HEK293 (cell line): ENCODE measurements at regions not wholly inside any gene's neighbourhood (a gene's known extent, or its start where the extent isn't known, plus 50 kb on each side); places are given as distances from the start of the nearest gene placed in this dataset.

Experiments used
- HOXA7 ChIP-seq: sonication (generic); formaldehyde crosslinking; IDR thresholded peaks from 2 replicates; pipeline ENCODE4 v1.8.1; 2022; ENCODE audit warnings: missing genetic modification reagents, borderline replicate concordance
- HOXC10 ChIP-seq: sonication (generic); formaldehyde crosslinking; IDR thresholded peaks from 2 replicates; pipeline ENCODE4 v1.8.1; 2023; ENCODE audit warnings: mild to moderate bottlenecking, missing genetic modification reagents
- IKZF3 ChIP-seq: fragments of 450-650 bp; IDR thresholded peaks from 2 replicates; pipeline ENCODE4 v1.5.0; 2018; ENCODE audit warnings: missing biosample characterization, mild to moderate bottlenecking, missing genetic modification characterization, moderate library complexity
- KLF10 ChIP-seq: fragments of 450-650 bp; IDR thresholded peaks from 2 replicates; pipeline ENCODE4 v1.5.1; 2018; ENCODE audit warnings: missing biosample characterization, mild to moderate bottlenecking, missing genetic modification characterization
- MYNN ChIP-seq: fragments of 450-650 bp; formaldehyde crosslinking; IDR thresholded peaks from 2 replicates; pipeline ENCODE4 v1.5.1; 2016; ENCODE audit warnings: missing biosample characterization, missing genetic modification characterization, borderline replicate concordance
- TCF7L2 ChIP-seq: IDR thresholded peaks from 2 replicates; pipeline ENCODE4 v1.6.1; 2011; ENCODE audit warnings: low read depth, mild to moderate bottlenecking, inconsistent platforms, low read length, moderate library complexity, borderline replicate concordance
- ZNF112 ChIP-seq: fragments of 450-650 bp; formaldehyde crosslinking; IDR thresholded peaks from 2 replicates; pipeline ENCODE4 v1.5.0; 2017; ENCODE audit warnings: missing biosample characterization, missing genetic modification characterization
- ZNF148 ChIP-seq: fragments of 450-650 bp; formaldehyde crosslinking; IDR thresholded peaks from 2 replicates; pipeline ENCODE4 v1.5.0; 2017; ENCODE audit warnings: missing biosample characterization, missing genetic modification characterization, borderline replicate concordance
- ZNF350 ChIP-seq: fragments of 450-650 bp; formaldehyde crosslinking; IDR thresholded peaks from 2 replicates; pipeline ENCODE4 v1.5.0; 2017; ENCODE audit warnings: missing biosample characterization, mild to moderate bottlenecking, missing genetic modification characterization
- ZNF76 ChIP-seq: fragments of 450-650 bp; formaldehyde crosslinking; IDR thresholded peaks from 2 replicates; pipeline ENCODE4; 2016; ENCODE audit warnings: low read depth, missing biosample characterization, missing genetic modification characterization, borderline replicate concordance
- ZNF785 ChIP-seq: fragments of 450-650 bp; formaldehyde crosslinking; IDR thresholded peaks from 2 replicates; pipeline ENCODE4 v1.5.1; 2016; ENCODE audit warnings: missing biosample characterization, missing genetic modification characterization
- TF ChIP-seq, protein P1 (sequence below): fragments of 450-650 bp; formaldehyde crosslinking; IDR thresholded peaks from 2 replicates; pipeline ENCODE4 v1.5.1; 2016; ENCODE audit warnings: missing biosample characterization, missing genetic modification characterization
- TF ChIP-seq, protein P2 (sequence below): fragments of 450-650 bp; formaldehyde crosslinking; IDR thresholded peaks from 2 replicates; pipeline ENCODE4 v1.5.1; 2016; ENCODE audit warnings: missing biosample characterization, missing genetic modification characterization, low read depth

DNA sequence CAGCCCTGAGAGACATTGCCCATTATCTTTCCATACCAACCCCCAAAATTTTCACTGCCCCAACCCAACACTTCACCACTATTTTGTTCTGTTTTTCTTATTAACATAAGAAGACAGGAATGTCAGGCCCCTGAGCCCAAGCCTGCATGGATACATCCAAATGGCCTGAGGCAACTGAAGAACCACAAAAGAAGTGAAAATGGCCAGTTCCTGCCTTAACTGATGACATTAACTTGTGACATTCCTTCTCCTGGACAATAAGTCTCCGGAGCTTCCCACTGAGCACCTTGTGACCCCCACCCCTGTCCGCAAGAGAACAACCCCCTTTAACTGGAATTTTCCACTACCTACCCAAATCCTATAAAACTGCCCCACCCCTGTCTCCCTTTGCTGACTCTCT, 1076.4 kb upstream of the GHITM start:
- TF ChIP-seq MYNN (tag by site-specific recombination) (no peak), IKZF3 (tag by site-specific recombination) (no peak), KLF10 (no peak), ZNF350 (tag by site-specific recombination) (no peak), ZNF148 (tag by site-specific recombination) (no peak), HOXA7 (CRISPR knock-in tag) (no peak), ZNF785 (tag by site-specific recombination) (no peak), TCF7L2 (no peak), ZNF76 (tag by site-specific recombination) (no peak), ZNF112 (tag by site-specific recombination) (no peak), HOXC10 (no peak)
- TF ChIP-seq, protein P1, sequence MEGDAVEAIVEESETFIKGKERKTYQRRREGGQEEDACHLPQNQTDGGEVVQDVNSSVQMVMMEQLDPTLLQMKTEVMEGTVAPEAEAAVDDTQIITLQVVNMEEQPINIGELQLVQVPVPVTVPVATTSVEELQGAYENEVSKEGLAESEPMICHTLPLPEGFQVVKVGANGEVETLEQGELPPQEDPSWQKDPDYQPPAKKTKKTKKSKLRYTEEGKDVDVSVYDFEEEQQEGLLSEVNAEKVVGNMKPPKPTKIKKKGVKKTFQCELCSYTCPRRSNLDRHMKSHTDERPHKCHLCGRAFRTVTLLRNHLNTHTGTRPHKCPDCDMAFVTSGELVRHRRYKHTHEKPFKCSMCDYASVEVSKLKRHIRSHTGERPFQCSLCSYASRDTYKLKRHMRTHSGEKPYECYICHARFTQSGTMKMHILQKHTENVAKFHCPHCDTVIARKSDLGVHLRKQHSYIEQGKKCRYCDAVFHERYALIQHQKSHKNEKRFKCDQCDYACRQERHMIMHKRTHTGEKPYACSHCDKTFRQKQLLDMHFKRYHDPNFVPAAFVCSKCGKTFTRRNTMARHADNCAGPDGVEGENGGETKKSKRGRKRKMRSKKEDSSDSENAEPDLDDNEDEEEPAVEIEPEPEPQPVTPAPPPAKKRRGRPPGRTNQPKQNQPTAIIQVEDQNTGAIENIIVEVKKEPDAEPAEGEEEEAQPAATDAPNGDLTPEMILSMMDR (tag by site-specific recombination): no peak
- TF ChIP-seq, protein P2, sequence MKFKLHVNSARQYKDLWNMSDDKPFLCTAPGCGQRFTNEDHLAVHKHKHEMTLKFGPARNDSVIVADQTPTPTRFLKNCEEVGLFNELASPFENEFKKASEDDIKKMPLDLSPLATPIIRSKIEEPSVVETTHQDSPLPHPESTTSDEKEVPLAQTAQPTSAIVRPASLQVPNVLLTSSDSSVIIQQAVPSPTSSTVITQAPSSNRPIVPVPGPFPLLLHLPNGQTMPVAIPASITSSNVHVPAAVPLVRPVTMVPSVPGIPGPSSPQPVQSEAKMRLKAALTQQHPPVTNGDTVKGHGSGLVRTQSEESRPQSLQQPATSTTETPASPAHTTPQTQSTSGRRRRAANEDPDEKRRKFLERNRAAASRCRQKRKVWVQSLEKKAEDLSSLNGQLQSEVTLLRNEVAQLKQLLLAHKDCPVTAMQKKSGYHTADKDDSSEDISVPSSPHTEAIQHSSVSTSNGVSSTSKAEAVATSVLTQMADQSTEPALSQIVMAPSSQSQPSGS (tag by site-specific recombination): no peak
